Mesenchymal stem cell (in vitro differentiated cells and primary cell): ENCODE measurements at regions not wholly inside any gene's neighbourhood (a gene's known extent, or its start where the extent isn't known, plus 50 kb on each side); places are given as distances from the start of the nearest gene placed in this dataset.
A peak's percentile ranks its signal among the peaks of the same experiment; 100 is the strongest.
"Not testable (repeated sequence)": the region's sequence is repeated elsewhere in the genome, so short reads cannot be mapped to it uniquely, and the experiment has no call there.

Experiments
- DNase-seq: peaks from one replicate; pipeline ENCODE4 v3.0.0-alpha.2; 2013
- H2AFZ ChIP-seq: one replicate; pipeline ENCODE4 v1.6.1; 2013; ENCODE audit warnings: low read depth, mild to moderate bottlenecking, control low read depth, inconsistent platforms, low read length, moderate library complexity
- H2AK5ac ChIP-seq: 2 replicates; pipeline ENCODE4 v1.6.1; 2013; ENCODE audit warnings: low read length, moderate library complexity, mild to moderate bottlenecking, inconsistent platforms; ENCODE audit not compliant: severe bottlenecking
- H2BK120ac ChIP-seq: one replicate; pipeline ENCODE4 v1.6.1; 2013; ENCODE audit warnings: low read depth, mild to moderate bottlenecking, inconsistent platforms, low read length, moderate library complexity
- H2BK12ac ChIP-seq, 2 experiments: one replicate each; pipeline ENCODE4 v1.6.1; 2013; ENCODE audit warnings: inconsistent platforms in 2 of 2, low read length in 2 of 2, mild to moderate bottlenecking in 2 of 2, moderate library complexity in 2 of 2, control low read depth in 1 of 2
- H2BK15ac ChIP-seq: one replicate; pipeline ENCODE4 v1.6.1; 2013; ENCODE audit warnings: mild to moderate bottlenecking, low read depth, inconsistent platforms; ENCODE audit not compliant: poor library complexity, severe bottlenecking
- H2BK5ac ChIP-seq: 2 replicates; pipeline ENCODE4 v1.6.1; 2013; ENCODE audit warnings: low read depth, mild to moderate bottlenecking, low read length, control low read depth, inconsistent platforms; ENCODE audit not compliant: poor library complexity, severe bottlenecking
- H3K14ac ChIP-seq, 2 experiments: one replicate each; pipeline ENCODE4 v1.6.1; 2013; ENCODE audit warnings: inconsistent platforms in 2 of 2, low read length in 2 of 2, control low read depth in 1 of 2, mild to moderate bottlenecking in 1 of 2, moderate library complexity in 1 of 2
- H3K18ac ChIP-seq, 2 experiments: one replicate each; pipeline ENCODE4 v1.6.1; 2013; ENCODE audit warnings: inconsistent platforms in 2 of 2, low read length in 2 of 2, control low read depth in 1 of 2, low read depth in 1 of 2, mild to moderate bottlenecking in 1 of 2
- H3K23ac ChIP-seq, 2 experiments: one replicate each; pipeline ENCODE4 v1.6.1; 2013; ENCODE audit warnings: inconsistent platforms in 2 of 2, low read length in 2 of 2, mild to moderate bottlenecking in 2 of 2, moderate library complexity in 2 of 2, control low read depth in 1 of 2
- H3K27ac ChIP-seq: 2 replicates; pipeline ENCODE4 v1.5.1; 2013; ENCODE audit warnings: mild to moderate bottlenecking, moderate library complexity, low read length, control low read depth, inconsistent platforms; ENCODE audit not compliant: poor library complexity, severe bottlenecking
- H3K27me3 ChIP-seq, 2 experiments: 2 replicates each; pipeline versions ENCODE4 v1.6.1 to v1.7.0; 2013; ENCODE audit warnings: low read length in 2 of 2, mild to moderate bottlenecking in 2 of 2, moderate library complexity in 2 of 2, control low read depth in 1 of 2, inconsistent platforms in 1 of 2; ENCODE audit not compliant: control insufficient read depth in 1 of 2, insufficient read depth in 1 of 2
- H3K36me3 ChIP-seq, 2 experiments: 2 replicates each; pipeline versions ENCODE4 v1.6.1 to v1.7.0; 2013; ENCODE audit warnings: low read length in 2 of 2, control low read depth in 1 of 2, inconsistent platforms in 1 of 2, low read depth in 1 of 2, mild to moderate bottlenecking in 1 of 2; ENCODE audit not compliant: insufficient read depth in 2 of 2, control insufficient read depth in 1 of 2
- H3K4ac ChIP-seq, 2 experiments: one replicate each; pipeline ENCODE4 v1.6.1; 2013; ENCODE audit warnings: inconsistent platforms in 2 of 2, low read length in 2 of 2, mild to moderate bottlenecking in 2 of 2, moderate library complexity in 2 of 2, control low read depth in 1 of 2, low read depth in 1 of 2
- H3K4me1 ChIP-seq: 2 replicates; pipeline ENCODE4 v1.6.1; 2013; ENCODE audit warnings: low read depth, low read length, control low read depth; ENCODE audit not compliant: control insufficient read depth, insufficient read depth
- H3K4me2 ChIP-seq: 2 replicates; pipeline ENCODE4 v1.6.1; 2013; ENCODE audit warnings: low read length, mild to moderate bottlenecking, inconsistent platforms; ENCODE audit not compliant: poor library complexity, severe bottlenecking
- H3K4me3 ChIP-seq, 2 experiments: 2 replicates each; pipeline versions ENCODE4 v1.5.1 to v1.7.0; 2013; ENCODE audit warnings: low read length in 2 of 2, mild to moderate bottlenecking in 2 of 2, control low read depth in 1 of 2, low read depth in 1 of 2; ENCODE audit not compliant: insufficient read depth in 1 of 2
- H3K79me1 ChIP-seq: replicated peaks from 2 replicates; pipeline ENCODE4 v1.6.1; 2013; ENCODE audit warnings: mild to moderate bottlenecking, control low read depth, low read length, inconsistent platforms; ENCODE audit not compliant: poor library complexity, severe bottlenecking
- H3K9ac ChIP-seq: 2 replicates; pipeline ENCODE4 v1.7.0; 2013; ENCODE audit warnings: mild to moderate bottlenecking, low read length, moderate library complexity
- H3K9me3 ChIP-seq: 2 replicates; pipeline ENCODE4 v1.7.0; 2013; ENCODE audit warnings: mild to moderate bottlenecking, low read length; ENCODE audit not compliant: control insufficient read depth
- H4K8ac ChIP-seq: one replicate; pipeline ENCODE4 v1.6.1; 2013; ENCODE audit warnings: inconsistent platforms, mild to moderate bottlenecking, low read length, moderate library complexity
- H4K91ac ChIP-seq: one replicate; pipeline ENCODE4 v1.6.1; 2013; ENCODE audit warnings: mild to moderate bottlenecking, low read length, inconsistent platforms
- WGBS: methylation state at CpG from one replicate; pipeline ENCODE4 v1.1.7; 2013; ENCODE audit warnings: mixed read lengths; 5-methylcytosine and 5-hydroxymethylcytosine counted together

DNA sequence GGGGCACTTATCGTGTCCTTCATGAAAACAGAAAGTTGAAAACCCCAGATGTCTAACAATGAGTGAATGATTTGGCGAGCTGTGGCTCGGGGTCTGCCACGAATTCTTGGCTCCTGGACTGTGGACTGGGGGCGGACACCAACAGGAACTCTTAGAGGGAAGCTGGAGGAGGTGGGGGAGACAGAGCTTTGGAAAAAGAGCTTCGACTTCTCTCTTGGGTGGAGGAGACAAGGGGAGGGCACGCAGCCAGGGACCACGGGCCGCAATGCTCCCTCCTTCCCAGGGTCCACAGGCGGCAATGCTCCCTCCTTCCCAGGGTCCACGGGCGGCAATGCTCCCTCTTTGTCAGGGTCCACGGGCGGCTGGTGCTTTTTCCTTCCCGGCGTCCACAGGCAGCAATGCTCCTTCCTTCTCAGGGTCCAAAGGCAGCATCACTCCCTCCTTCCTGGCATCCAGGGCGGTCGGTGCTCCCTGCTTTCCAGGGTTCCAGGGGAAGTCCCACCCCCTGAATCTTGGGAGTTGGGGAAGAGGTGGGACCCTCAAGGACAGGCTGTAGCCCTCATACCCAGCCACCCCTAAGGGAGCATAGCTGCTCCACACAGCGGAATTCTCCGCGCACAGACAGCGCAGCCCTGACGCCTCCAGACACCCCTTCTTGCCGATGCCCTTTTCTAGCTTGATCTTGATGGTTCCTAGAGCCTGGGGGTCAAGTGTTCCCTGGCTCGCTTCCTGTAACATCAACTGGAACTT, 149.0 kb downstream of the LAT start:
- not testable (repeated sequence) for H4K8ac ChIP-seq, H2AFZ ChIP-seq, H3K36me3 ChIP-seq, H2BK120ac ChIP-seq, H3K18ac ChIP-seq, H3K4me3 ChIP-seq, H3K4me1 ChIP-seq, H3K27me3 ChIP-seq, H3K4ac ChIP-seq, H3K4me2 ChIP-seq, H2BK15ac ChIP-seq, H2BK5ac ChIP-seq, H4K91ac ChIP-seq, H3K9me3 ChIP-seq, H2BK12ac ChIP-seq, DNase-seq, H3K23ac ChIP-seq, H3K27ac ChIP-seq, H3K79me1 ChIP-seq, H2AK5ac ChIP-seq
- WGBS, result 94% methylated on average over 22 of the region's 25 CpGs
- Histone ChIP-seq H3K14ac (peak overlapping the region in 1 of 2 experiments; percentile 41), H3K9ac (peak overlapping the region; percentile 26)

- not testable (repeated sequence) for H2BK15ac ChIP-seq, H3K4me1 ChIP-seq, H2BK120ac ChIP-seq, H3K27ac ChIP-seq, H3K18ac ChIP-seq, H3K9me3 ChIP-seq, H3K36me3 ChIP-seq, H3K4me2 ChIP-seq, H2AFZ ChIP-seq, H4K91ac ChIP-seq, H3K27me3 ChIP-seq, H3K9ac ChIP-seq, H2BK12ac ChIP-seq, H2BK5ac ChIP-seq, H2AK5ac ChIP-seq, H3K4me3 ChIP-seq, H3K14ac ChIP-seq, H4K8ac ChIP-seq, H3K4ac ChIP-seq, H3K23ac ChIP-seq, H3K79me1 ChIP-seq, DNase-seq
- WGBS, result 81% methylated on average over 4 of the region's 19 CpGs
Measured at GRCh38 chr16:29132869-29133268, 148.0 kb downstream of the LAT start.

GRCh38 chr16:29132444-29132843, 147.6 kb downstream of the LAT start:
- not testable (repeated sequence) for H3K27ac ChIP-seq, H2BK15ac ChIP-seq, H2BK5ac ChIP-seq, H4K91ac ChIP-seq, H2BK12ac ChIP-seq, H3K36me3 ChIP-seq, H3K18ac ChIP-seq, H4K8ac ChIP-seq, H3K4me2 ChIP-seq, H3K9ac ChIP-seq, H3K4me1 ChIP-seq, H3K23ac ChIP-seq, H3K27me3 ChIP-seq, H2AFZ ChIP-seq, H3K79me1 ChIP-seq, H3K4me3 ChIP-seq, H3K4ac ChIP-seq, DNase-seq, H2BK120ac ChIP-seq, H2AK5ac ChIP-seq, H3K9me3 ChIP-seq, H3K14ac ChIP-seq
- WGBS, result 91% methylated on average over 14 of the region's 14 CpGs

DNA sequence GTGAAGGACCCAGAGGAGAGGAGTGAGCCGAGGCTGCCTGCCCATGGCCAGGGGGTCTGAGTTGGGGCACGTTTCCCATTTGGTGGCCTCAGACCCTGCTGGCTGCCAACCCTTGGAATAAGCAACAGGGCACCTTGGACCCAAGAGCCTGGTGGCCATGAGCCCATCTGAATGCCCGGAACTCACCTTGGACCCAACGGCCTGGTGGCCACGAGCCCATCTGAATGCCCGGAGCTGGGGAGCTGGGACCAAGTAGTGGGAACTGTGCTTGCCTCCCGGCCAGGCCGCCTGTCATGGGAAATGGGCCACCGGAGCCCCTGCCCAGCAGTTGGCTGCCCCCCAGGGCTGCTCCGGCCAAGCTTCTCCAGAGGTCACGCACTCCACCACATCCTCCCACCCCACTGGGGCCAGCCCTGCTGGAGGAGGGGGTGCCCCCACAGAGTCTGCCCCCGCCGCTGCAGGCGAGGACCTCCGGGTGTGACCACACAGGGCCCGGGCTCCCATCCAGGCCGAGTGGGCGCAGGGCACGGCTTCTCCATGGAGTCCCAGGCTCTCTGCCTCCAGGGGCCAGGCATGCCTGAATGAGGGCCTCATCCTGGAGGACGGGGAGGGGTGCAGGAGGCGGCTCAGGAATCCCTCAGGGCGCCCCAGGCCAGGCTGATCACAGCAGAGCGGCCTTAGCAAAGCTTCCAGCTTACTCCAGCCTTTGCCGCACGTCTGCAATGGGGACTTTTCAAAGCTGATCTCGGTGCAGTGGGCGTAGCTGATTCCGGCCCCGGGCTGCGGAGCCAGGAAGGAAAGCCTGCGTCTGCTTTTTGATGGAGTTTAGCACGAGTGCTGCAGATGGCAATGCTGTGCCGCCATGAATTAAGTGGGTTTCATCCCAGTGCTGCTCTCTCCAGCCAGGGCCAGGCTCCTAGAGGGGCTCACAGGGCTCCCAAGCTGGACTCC, 146.3 kb downstream of the LAT start:
- not testable (repeated sequence) for H3K9me3 ChIP-seq, H2AFZ ChIP-seq, H3K36me3 ChIP-seq, H3K14ac ChIP-seq, H2BK5ac ChIP-seq, H3K4ac ChIP-seq, H2AK5ac ChIP-seq, H3K18ac ChIP-seq, H2BK120ac ChIP-seq, DNase-seq, H3K4me1 ChIP-seq, H2BK15ac ChIP-seq, H3K27me3 ChIP-seq, H3K4me2 ChIP-seq, H3K9ac ChIP-seq, H4K91ac ChIP-seq, H3K23ac ChIP-seq, H3K27ac ChIP-seq, H3K79me1 ChIP-seq, H3K4me3 ChIP-seq, H2BK12ac ChIP-seq, H4K8ac ChIP-seq
- WGBS, result 72% methylated on average over 29 of the region's 33 CpGs
